Epithelial cell of esophagus (primary cell): ENCODE measurements at regions not wholly inside any gene's neighbourhood (a gene's known extent, or its start where the extent isn't known, plus 50 kb on each side); places are given as distances from the start of the nearest gene placed in this dataset.

Source experiments
- DNase-seq: peaks from one replicate; pipeline ENCODE4 v3.0.0; 2010; ENCODE audit warnings: low read depth
- H3K4me3 ChIP-seq: 2 replicates; pipeline ENCODE4 v1.5.1; 2011; ENCODE audit warnings: mild to moderate bottlenecking, low read length, control low read depth
- TF ChIP-seq, protein P1 (sequence below): IDR thresholded peaks from 2 replicates; pipeline ENCODE4 v1.5.1; 2011; ENCODE audit warnings: low read depth, mild to moderate bottlenecking, low read length, control low read depth, inconsistent platforms; ENCODE audit not compliant: insufficient read depth; ENCODE audit errors: missing control alignments

DNA sequence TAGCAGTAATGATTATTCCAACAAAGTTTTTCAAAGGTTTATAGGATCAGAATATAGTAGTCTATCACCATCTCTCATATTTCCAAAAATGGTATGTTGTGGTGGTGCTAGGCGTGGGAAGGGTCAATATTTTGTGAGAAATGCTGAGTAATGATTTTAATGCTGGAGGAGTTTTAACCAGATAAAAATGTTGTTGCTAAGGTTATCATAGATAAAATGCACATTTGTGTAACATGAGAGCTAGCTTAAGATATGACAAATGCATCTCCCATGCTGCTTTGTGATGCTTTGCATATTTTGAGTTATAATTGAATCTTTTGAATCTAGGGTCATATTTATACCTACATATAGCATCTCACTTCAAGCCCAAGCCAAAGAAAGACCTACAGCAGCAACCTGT is 103.9 kb upstream of the ROBO1 start:
- TF ChIP-seq, protein P1, sequence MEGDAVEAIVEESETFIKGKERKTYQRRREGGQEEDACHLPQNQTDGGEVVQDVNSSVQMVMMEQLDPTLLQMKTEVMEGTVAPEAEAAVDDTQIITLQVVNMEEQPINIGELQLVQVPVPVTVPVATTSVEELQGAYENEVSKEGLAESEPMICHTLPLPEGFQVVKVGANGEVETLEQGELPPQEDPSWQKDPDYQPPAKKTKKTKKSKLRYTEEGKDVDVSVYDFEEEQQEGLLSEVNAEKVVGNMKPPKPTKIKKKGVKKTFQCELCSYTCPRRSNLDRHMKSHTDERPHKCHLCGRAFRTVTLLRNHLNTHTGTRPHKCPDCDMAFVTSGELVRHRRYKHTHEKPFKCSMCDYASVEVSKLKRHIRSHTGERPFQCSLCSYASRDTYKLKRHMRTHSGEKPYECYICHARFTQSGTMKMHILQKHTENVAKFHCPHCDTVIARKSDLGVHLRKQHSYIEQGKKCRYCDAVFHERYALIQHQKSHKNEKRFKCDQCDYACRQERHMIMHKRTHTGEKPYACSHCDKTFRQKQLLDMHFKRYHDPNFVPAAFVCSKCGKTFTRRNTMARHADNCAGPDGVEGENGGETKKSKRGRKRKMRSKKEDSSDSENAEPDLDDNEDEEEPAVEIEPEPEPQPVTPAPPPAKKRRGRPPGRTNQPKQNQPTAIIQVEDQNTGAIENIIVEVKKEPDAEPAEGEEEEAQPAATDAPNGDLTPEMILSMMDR: no peak
- no peak overlapping the region for H3K4me3 ChIP-seq
- no peak for DNase-seq

DNA sequence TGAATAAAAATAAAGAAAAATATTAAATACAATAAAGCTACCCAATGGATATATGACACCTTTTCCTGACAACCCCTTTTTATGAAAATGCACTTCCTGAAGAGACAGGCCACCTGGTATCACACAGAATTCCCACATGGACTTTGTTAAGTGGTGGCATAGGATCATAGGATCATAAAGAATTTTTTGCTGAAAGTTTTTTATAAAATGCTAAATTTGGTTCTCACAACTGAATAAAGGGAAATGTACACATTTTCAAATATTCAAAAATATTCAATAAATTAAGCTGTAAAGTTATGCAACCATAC is 102.5 kb upstream of the ROBO1 start:
- DNase-seq: no peak
- TF ChIP-seq, protein P1: no peak
- no peak overlapping the region for H3K4me3 ChIP-seq

DNA sequence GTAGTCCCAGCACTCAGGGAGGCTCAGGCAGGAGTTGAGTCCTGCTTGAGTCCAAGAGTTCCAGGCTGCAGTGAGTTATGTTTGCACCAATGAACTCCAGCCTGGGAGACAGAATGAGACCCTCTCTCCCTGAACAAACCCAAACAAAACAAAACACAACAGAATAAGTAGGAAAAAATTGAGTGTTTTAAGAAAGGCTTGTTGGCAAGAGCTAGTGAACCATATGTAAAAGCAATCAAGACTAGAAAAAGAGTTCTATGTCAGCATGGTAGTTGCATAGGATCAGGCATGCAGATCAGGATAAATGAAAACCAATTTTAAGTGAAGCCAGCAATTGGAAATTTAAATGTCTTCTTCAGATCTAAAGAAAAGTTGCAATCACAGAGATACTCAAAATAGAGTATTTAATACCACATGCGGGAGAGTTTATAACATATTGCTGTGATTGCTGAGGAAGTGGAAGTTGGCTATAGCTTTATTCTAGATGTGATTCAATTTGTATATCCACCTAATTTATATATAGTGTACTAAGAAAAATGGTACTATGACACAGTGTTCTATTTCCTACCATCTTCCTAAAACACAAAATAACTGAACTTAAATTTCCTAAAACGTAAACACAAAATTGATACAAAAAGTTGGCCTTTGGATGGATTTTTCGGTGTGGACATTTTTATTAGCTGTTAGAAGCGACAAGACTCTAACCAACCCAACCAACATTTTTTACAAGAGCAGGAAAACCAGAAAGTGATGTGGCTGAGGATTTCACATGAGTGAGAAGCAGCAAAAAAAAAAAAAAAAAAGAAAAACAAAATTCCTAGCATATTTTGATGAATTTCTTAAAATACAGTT is 101.9 kb upstream of the ROBO1 start:
- TF ChIP-seq, protein P1: no peak
- DNase-seq: no peak
- H3K4me3 ChIP-seq: no peak overlapping the region

DNA sequence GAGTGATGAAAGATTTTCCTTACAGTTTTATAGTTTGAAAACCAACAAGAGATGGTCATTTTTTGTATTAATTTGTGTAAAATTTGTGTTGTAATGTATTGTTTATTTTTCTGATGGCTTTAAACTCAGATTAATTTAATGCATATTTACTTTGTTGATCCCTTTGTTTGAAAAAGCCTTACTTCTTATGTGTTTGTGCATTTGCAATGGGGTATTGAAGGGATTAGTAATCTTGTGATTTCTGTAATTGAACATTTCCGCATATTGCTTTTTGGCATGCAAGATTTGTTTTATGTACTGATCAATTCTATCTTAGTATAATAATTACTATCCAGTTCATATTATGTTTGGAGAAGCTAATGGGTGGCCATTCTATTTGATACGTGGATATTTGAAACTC is 98.4 kb upstream of the ROBO1 start:
- TF ChIP-seq, protein P1: no peak
- no peak for DNase-seq
- no peak overlapping the region for H3K4me3 ChIP-seq

DNA sequence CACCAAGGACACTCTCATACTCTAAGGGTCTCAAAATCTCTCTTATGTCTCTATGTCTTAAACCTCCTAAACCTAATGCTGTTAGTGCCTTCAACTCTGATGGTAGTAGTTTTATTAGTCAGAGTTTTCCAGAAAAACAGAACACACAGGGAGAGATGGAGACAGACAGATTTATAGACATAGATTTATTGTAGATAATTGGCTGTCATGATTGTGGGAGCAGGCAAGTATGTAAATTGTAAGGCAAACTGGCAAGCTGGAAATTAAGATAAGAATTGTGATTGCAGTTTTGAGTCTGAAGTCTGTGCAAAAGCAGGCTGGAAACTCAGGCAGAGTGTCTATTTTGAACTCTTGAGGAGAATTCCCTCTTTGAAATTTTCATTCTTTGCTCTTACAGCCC is 96.3 kb upstream of the ROBO1 start:
- no peak for DNase-seq
- TF ChIP-seq, protein P1: no peak
- H3K4me3 ChIP-seq: no peak overlapping the region

DNA sequence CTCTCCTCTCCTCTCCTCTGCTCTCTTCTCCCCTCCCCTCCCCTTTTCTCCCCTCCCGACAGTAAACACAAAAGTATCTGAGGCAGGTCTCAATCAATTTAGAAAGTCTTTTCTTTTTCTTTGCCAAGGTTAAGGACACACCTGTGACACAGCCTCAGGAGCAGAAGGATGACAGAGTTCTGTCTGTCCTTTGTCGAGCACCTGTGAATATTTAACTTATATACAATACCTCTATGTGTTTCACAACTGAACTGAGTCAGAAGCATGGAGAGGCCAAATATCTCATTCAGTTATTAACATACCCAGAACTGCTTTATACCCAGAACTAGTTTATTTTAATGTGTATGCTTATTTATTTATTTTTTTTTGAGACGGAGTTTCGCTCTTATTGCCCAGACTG is 81.1 kb upstream of the ROBO1 start:
- peak; percentile 7 for DNase-seq
- no peak overlapping the region for H3K4me3 ChIP-seq
- TF ChIP-seq, protein P1: no peak

DNA sequence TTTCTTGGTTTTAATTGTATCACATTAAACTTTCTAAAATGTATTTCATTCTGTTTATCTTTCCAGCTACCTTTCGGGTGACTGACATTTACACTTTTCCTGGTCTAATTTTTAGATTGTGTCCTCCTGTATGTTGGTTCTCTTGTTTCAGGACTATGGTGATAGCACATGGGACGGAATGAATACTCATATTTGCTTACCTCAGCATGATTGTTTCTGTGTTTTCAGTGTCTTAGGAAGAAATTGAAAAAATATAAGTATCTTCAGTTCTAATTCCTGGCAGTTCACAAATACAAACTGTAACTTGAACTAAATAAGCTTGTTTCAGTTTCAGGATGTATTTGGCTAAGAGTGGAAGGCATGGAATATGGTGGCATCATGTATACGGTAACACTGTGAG is 80.1 kb upstream of the ROBO1 start:
- H3K4me3 ChIP-seq: no peak overlapping the region
- TF ChIP-seq, protein P1: no peak
- no peak for DNase-seq
